HG03097 (cell line): ENCODE measurements at regions not wholly inside any gene's neighbourhood (a gene's known extent, or its start where the extent isn't known, plus 50 kb on each side); places are given as distances from the start of the nearest gene placed in this dataset.
"Not testable (repeated sequence)": the region's sequence is repeated elsewhere in the genome, so short reads cannot be mapped to it uniquely, and the experiment has no call there.

Experiments
- ATAC-seq: cut with Tn5 transposase; IDR thresholded peaks from one replicate; pipeline ENCODE4 v1.9.1; 2021; ENCODE audit not compliant: unreplicated experiment, low FRiP score

DNA sequence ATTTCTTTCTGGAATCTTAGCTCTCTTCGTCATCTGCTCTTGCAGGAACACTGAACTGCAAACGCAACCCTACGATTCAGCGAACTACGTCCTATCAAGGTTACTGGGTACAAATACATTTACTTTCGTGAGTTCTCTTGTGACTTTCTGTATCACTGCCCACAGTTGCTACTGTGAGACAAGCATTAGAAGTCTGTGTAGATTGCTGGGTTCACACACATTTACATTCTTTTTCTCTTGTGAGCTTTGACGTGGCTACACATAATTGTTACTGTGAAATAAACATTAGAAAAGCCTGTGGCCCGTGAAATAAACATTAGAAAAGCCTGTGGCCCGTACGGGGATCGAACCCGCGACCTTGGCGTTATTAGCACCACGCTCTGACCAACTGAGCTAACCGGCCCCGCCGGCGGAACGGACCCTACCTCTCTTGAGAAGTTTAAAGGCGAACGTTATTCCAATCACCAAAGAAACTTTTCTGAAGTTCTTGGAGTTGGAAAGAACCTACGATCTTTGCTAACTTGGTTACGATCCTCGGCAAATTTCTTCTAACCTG lies 61.2 kb upstream of the ZNF322 start:
- ATAC-seq, result not testable (repeated sequence)

DNA sequence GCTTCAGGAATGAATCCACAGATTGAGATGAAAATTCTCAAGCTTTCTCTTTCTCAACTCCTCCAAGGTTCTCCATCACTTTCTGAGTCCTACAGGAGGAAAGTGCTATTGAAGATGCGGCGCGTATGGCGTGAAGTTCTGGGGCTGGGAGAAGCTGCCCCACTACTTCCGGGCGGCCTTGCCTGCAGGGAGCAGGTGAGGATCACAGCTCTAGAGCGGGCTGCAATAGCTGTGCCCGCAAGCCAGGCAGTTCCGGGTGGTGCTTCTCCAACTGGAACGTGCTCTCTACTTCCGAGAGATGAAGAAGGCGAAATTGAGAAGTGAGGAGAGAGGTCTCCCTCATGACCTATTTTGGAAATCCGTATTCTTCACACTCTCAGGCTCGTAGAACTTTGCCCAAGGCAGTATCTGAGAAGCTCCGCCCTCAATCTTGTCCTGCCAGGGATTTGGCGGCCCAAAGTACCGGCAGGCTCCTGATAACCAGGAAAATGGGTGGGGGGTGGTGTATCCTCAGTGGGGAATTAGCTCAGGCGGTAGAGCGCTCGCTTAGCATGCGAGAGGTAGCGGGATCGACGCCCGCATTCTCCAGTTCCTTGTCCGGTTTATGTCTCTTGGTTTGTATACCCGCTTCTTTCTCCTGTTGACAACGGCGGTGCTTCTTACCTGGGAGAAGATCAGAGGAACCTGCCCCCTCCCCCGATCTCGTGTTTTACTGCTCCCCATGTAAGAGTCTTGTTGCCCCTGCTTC lies 70.6 kb upstream of the ZNF322 start:
- ATAC-seq, result not testable (repeated sequence)

DNA sequence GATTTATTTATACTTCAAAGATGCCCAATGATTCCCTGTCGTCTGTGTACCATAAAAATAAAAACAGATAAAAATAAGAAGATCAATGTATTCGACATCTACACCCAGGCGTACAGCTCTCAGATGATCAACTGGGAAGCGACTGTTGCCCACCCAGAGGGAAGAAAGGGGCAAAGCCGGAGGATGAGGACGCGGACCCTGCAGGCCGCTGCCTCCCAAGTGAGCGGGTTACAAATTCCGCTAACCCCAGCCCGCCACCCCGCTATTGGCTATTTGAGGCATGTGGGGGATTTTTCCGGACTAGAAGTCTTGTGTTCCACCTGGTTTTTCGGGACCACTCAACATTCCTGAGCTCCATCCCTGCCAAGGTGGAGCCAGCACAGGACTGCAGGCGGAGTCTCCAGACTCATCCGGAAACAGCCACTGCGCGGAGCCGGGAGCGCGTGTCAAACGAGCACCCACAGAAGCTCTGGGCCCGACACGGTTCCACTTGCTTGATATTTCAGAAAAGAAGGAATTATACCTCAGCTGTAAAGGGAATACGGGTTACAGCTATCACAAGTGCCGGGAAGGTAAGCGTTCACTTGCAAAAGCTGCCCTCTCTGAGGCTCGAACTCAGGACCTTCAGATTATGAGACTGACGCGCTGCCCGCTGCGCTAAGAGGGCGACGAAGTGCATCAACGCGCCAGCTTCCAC lies 75.4 kb upstream of the ZNF322 start:
- not testable (repeated sequence) for ATAC-seq

DNA sequence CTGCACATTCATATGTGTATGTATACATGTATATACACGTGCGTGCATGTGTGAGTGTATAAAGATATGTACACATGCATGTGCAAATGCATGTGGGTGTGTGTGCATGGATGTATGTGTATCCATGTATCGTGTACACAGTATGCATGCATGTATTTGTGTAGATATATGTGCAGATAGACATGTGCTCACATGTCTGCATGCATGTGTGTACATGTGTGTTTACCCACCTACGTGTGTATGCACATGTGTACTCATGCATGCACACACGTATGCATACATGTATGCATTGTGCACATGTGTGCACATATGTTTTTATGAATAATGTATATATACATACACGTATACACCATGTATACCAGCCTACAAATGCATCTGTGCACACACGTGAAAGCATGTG lies 80.3 kb upstream of the ZNF322 start:
- ATAC-seq, result no peak

DNA sequence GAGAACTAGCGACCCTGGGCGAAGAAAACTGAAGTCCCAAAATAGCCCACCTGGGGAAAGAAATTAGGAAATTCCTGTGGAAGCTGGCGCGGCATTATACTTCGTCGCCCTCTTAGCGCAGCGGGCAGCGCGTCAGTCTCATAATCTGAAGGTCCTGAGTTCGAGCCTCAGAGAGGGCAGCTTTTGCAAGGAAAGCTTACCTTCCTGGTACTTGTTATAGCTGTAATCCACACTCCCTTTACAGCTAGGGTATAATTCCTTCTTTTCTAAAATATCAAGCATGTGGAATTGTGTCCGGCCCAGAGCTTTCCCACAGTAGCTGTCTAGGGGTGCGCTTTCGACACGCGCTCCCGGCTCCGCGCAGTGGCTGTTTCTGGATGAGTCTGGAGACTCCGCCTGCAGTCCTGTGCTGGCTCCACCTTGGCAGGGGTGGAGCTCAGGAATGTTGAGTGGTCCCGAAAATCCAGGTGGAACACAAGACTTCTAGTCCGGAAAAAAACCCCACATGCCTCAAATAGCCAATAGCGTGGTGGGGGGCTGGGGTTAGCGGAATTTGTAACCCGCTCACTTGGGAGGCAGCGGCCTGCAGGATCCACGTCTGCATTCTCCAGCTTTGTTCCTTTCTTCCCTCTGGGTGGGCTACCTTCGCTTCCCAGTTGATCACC lies 83.7 kb upstream of the ZNF322 start:
- no peak for ATAC-seq

DNA sequence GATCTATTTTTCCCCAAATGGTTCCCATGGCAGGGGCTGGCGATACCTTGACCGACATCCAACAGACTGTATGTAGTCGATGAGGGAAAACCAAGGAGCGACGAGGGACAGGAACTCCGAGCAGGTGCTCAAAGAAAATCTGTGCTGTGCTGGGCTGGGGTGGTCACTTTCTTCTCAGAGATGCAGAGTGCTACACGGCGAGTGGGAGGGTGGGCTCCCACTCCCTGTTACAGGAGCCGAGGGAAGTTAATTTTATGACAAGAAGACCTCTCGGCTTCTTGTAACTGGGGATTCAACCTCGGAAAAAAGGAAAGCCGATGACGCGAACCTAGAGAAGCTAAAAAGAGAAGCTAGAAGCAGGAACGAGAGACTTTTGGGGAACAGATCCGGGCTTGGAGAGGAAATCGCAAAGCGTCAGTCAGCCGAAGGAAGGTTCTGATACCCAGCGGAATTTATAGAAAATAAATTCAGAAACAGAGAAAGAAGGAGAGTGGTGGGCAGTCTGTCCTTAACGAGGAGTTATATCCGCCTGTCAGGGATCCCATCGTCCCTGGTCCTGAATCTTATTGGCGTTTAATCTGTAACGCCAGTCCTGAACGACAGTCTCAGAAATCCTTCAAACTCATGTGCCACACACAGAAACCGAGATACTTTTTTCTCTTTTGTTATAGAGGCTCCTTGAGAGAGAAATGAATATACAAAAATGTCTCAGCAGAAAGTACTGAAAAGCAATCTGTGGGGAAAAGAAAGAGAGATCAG lies 84.6 kb upstream of the ZNF322 start:
- no peak for ATAC-seq

DNA sequence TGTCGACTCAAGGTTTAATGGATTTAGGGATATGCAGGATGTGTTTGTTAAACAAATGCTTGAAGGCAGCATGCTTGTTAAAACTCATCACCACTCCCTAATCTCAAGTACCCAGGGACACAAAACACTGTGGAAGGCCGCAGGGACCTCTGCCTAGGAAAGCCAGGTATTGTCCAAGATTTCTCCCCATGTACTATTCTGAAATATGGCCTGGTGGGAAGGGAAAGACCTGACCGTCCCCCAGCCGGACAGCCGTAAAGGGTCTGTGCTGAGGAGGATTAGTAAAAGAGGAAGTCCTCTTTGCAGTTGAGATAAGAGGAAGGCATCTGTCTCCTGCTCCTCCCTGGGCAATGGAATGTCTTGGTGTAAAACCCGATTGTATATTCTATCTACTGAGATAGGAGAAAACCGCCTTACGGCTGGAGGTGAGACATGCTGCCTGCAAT lies 85.3 kb upstream of the ZNF322 start:
- not testable (repeated sequence) for ATAC-seq

DNA sequence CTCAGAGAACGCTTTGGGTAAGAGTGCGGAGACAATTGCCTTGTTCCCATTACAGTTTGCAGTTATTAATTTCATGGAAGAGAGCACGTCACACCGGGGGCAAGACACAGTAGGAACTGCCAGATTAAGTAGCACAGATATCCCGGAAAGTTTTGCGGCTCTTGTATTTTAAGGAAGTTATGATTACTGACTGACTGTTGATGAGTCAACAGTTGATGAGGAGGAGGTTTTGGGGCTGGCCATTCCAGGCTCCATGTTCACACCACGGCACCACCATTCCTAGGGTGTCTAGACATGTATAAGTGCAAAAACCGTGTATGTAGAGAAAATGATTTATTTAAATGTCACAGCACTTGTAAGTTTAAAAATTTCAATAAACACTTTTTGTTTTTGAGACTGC lies 86.4 kb upstream of the ZNF322 start:
- not testable (repeated sequence) for ATAC-seq

DNA sequence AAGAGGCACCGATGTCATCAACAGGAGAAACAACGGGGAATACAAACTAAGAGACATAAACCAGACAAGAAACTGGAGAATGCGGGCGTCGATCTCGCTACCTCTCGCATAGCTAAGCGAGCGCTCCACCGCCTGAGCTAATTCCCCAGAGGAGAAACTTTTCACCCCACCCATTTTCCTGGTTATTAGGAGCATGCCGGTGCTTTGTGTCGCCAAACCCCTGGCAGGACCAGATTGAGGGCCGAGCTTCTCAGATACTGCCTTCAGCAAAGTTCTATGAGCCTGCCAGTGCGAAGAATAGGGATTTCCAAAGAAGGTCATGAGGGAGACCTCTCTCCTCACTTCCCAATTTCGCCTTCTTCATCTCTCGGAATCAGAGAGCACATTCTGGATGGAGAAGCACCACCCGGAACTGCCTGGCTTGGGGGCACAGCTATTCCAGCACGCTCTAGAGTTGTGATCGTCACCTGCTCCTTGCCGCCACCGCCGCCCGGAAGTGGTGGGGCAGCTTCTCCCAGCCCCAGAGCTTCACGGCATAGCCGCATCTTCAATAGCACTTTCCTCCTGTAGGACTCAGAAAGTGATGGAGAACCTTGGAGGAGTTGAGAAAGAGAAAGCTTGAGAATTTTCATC lies 89.7 kb upstream of the ZNF322 start:
- ATAC-seq, result not testable (repeated sequence)

DNA sequence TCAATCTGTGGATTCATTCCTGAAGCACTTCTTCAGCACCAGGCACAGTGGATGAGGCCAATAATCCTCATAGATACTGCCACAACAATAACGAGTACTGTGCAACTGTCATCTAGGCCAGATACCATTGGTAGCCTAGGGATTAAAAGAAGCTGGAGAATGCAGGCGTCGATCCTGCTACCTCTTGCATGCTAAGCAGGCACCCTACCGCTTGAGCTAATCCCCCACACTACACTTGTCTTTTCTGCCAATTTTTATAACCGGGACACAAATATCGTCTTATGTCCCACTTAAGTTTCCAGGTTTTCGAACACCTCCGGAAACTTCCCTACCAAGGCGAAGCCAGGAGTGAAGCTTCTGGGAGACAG lies 90.2 kb upstream of the ZNF322 start:
- not testable (repeated sequence) for ATAC-seq

DNA sequence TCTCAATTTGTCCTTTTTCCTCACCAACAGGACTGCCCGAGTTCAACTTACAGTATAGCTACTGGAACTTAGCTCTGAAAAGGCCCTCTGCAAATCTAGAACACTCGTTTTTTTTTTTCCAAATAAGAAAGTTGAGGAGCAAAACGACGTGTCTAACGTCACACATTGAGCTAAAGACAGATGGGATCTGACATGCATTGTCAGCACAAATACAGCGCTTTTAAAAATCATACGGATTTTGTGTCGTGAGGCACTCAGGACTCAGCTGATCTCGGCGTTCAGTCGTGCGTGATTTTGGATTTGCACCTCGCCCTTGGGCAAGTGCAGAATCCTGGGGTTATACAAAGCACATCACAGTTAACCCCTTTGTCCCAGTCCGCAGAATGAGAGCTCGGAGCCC lies 94.7 kb upstream of the ZNF322 start:
- ATAC-seq, result no peak

DNA sequence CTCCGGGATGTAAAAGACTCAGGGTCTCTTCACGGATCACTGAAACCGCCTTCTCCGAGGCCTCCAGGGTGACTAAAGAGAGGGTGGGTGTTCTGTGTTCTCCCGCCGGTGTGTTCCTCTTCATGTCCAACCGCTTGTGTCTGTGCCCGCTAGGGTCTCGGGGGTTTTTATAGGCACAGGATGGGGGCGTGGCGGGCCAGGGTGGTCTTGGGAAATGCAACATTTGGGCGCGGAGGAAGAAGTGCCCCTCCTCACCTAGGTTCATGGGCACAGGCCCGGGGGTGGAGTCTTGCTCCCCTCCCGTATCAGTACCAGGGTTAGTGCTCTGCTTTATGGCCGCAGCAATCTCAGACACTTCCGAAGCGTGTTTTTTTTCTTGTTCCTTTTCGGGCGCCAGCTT lies 95.3 kb upstream of the ZNF322 start:
- not testable (repeated sequence) for ATAC-seq

DNA sequence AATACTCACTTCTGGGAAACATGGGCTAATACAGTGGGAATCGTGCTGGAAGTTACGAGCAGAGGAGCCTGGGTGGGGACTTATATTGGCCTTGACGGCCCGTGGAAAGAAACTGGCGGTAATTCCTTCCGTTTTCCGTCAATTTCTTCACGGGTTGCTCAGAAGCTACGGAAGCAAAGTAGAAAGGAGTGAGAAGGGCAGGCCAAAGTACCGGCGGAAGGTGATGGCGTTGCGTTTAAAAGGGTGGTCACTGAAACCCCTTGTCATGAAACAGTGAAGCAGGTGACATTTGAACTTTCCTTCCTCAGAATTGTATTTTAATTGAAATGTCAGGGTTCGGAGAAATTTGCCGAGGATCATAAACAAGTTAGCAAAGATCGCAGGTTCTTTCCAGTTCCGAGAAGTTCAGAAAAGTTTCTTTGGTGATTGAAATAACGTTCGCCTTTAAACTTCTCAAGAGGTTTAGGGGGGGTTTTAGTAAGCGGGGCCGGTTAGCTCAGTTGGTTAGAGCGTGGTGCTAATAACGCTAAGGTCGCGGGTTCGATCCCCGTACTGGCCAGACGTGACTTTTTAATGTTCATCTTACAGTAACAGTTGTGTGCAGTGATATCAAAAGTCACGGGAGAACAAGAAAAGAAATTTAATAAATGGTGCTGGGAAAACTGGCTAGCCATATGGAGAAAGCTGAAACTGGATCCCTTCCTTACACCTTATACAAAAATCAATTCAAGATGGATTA lies 96.7 kb upstream of the ZNF322 start:
- ATAC-seq, result not testable (repeated sequence)

DNA sequence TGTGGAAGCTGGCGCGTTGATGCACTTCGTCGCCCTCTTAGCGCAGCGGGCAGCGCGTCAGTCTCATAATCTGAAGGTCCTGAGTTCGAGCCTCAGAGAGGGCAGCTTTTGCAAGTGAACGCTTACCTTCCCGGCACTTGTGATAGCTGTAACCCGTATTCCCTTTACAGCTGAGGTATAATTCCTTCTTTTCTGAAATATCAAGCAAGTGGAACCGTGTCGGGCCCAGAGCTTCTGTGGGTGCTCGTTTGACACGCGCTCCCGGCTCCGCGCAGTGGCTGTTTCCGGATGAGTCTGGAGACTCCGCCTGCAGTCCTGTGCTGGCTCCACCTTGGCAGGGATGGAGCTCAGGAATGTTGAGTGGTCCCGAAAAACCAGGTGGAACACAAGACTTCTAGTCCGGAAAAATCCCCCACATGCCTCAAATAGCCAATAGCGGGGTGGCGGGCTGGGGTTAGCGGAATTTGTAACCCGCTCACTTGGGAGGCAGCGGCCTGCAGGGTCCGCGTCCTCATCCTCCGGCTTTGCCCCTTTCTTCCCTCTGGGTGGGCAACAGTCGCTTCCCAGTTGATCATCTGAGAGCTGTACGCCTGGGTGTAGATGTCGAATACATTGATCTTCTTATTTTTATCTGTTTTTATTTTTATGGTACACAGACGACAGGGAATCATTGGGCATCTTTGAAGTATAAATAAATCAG lies 106.8 kb upstream of the ZNF322 start:
- ATAC-seq, result not testable (repeated sequence)

DNA sequence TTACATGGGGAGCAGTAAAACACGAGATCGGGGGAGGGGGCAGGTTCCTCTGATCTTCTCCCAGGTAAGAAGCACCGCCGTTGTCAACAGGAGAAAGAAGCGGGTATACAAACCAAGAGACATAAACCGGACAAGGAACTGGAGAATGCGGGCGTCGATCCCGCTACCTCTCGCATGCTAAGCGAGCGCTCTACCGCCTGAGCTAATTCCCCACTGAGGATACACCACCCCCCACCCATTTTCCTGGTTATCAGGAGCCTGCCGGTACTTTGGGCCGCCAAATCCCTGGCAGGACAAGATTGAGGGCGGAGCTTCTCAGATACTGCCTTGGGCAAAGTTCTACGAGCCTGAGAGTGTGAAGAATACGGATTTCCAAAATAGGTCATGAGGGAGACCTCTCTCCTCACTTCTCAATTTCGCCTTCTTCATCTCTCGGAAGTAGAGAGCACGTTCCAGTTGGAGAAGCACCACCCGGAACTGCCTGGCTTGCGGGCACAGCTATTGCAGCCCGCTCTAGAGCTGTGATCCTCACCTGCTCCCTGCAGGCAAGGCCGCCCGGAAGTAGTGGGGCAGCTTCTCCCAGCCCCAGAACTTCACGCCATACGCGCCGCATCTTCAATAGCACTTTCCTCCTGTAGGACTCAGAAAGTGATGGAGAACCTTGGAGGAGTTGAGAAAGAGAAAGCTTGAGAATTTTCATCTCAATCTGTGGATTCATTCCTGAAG lies 111.6 kb upstream of the ZNF322 start:
- ATAC-seq, result not testable (repeated sequence)

DNA sequence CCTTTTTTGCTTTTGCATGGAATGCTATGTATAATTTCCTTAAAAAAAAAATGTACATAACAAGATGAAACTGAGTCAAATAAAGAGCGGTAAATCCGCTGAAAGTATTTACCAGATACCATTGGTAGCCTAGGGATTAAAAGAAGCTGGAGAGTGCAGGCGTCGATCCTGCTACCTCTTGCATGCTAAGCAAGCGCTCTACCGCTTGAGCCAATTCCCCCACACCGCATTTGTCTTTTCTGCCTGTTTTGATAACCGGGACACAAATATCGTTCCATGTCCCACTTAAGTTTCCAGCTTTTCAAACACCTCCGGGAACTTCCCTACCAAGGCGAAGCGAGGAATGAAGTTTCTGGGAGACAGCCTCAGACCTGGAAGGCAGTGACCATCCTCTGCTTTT lies 113.9 kb upstream of the ZNF322 start:
- not testable (repeated sequence) for ATAC-seq

DNA sequence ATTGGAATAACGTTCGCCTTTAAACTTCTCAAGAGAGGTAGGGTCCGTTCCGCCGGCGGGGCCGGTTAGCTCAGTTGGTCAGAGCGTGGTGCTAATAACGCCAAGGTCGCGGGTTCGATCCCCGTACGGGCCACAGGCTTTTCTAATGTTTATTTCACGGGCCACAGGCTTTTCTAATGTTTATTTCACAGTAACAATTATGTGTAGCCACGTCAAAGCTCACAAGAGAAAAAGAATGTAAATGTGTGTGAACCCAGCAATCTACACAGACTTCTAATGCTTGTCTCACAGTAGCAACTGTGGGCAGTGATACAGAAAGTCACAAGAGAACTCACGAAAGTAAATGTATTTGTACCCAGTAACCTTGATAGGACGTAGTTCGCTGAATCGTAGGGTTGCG lies 121.0 kb upstream of the ZNF322 start:
- ATAC-seq, result not testable (repeated sequence)
